WTC11 (cell line): ENCODE measurements at regions not wholly inside any gene's neighbourhood (a gene's known extent, or its start where the extent isn't known, plus 50 kb on each side); places are given as distances from the start of the nearest gene placed in this dataset.

Source experiments
- ATAC-seq: fragments of 200-7000 bp; cut with Tn5 transposase; 2 replicates; pipeline ENCODE4 v1.10.0; 2021; ENCODE audit warnings: mild to moderate bottlenecking, moderate library complexity
- CTCF ChIA-PET: fragments of 300-600 bp; sonication (Branson Sonifier 250); formaldehyde crosslinking; loops from one replicate; lab custom pipeline; 2021; ENCODE audit warnings: antibody characterized with exemption; lab: Charles Lee
- POLR2A ChIA-PET: fragments of 350-600 bp; sonication (Branson Sonifier 250); formaldehyde crosslinking; loops from one replicate; lab custom pipeline; 2021; ENCODE audit warnings: antibody characterized with exemption; lab: Charles Lee
- DNase-seq: peaks from one replicate; pipeline ENCODE4 v3.0.0; 2021; ENCODE audit warnings: low spot score
- H3K27ac Mint-ChIP-seq: 2 replicates; pipeline ENCODE4 v1.8.0; 2021; ENCODE audit warnings: mixed read lengths
- H3K27me3 Mint-ChIP-seq: 2 replicates; pipeline ENCODE4 v1.8.0; 2021; ENCODE audit warnings: low read depth, mild to moderate bottlenecking, moderate library complexity, mixed read lengths
- H3K36me3 Mint-ChIP-seq: 2 replicates; pipeline ENCODE4 v1.8.0; 2021; ENCODE audit warnings: mixed read lengths
- H3K4me1 Mint-ChIP-seq: 2 replicates; pipeline ENCODE4 v1.8.0; 2022; ENCODE audit warnings: mixed read lengths
- H3K4me3 Mint-ChIP-seq: 2 replicates; pipeline ENCODE4 v1.8.0; 2021; ENCODE audit warnings: mild to moderate bottlenecking, moderate library complexity, mixed read lengths
- H3K9me3 Mint-ChIP-seq: 2 replicates; pipeline ENCODE4 v1.8.0; 2021; ENCODE audit warnings: mixed read lengths
- CREB1 ChIP-seq: sonication (generic); formaldehyde crosslinking; IDR thresholded peaks from 2 replicates; pipeline ENCODE4 v1.8.0; 2023; ENCODE audit warnings: mild to moderate bottlenecking, missing genetic modification reagents
- E2F4 ChIP-seq: sonication (generic); formaldehyde crosslinking; IDR thresholded peaks from 2 replicates; pipeline ENCODE4 v1.8.1; 2022; ENCODE audit warnings: low read depth, mild to moderate bottlenecking, moderate library complexity, missing genetic modification reagents, borderline replicate concordance
- ESRRA ChIP-seq: sonication (generic); formaldehyde crosslinking; IDR thresholded peaks from 2 replicates; pipeline ENCODE4 v1.8.1; 2022; ENCODE audit warnings: mild to moderate bottlenecking, missing genetic modification reagents, borderline replicate concordance
- FOXJ3 ChIP-seq: sonication (generic); formaldehyde crosslinking; IDR thresholded peaks from 2 replicates; pipeline ENCODE4 v1.9.0; 2021; ENCODE audit warnings: missing genetic modification reagents, mild to moderate bottlenecking, borderline replicate concordance
- GTF2I ChIP-seq: fragments of 250-450 bp; sonication (Bioruptor Pico); conservative IDR thresholded peaks from 2 replicates; pipeline ENCODE4 v1.4.0; 2021; ENCODE audit warnings: mild to moderate bottlenecking
- HMGA2 ChIP-seq: fragments of 250-450 bp; sonication (Bioruptor Pico); IDR thresholded peaks from 2 replicates; pipeline ENCODE4 v1.4.0; 2021; ENCODE audit warnings: mild to moderate bottlenecking, moderate library complexity
- MAX ChIP-seq: sonication (generic); formaldehyde crosslinking; IDR thresholded peaks from 2 replicates; pipeline ENCODE4 v1.8.0; 2022; ENCODE audit warnings: mild to moderate bottlenecking, missing genetic modification reagents
- NFYB ChIP-seq: sonication (generic); formaldehyde crosslinking; conservative IDR thresholded peaks from 2 replicates; pipeline ENCODE4 v1.8.0; 2022; ENCODE audit warnings: low read depth, missing genetic modification reagents
- PREB ChIP-seq: sonication (generic); formaldehyde crosslinking; IDR thresholded peaks from 2 replicates; pipeline ENCODE4 v1.8.1; 2022; ENCODE audit warnings: mild to moderate bottlenecking, missing genetic modification reagents, moderate library complexity, borderline replicate concordance
- RELA ChIP-seq: sonication (generic); formaldehyde crosslinking; IDR thresholded peaks from 2 replicates; pipeline ENCODE4 v1.8.1; 2022; ENCODE audit warnings: missing genetic modification reagents, mild to moderate bottlenecking, borderline replicate concordance
- RORB ChIP-seq: fragments of 250-450 bp; sonication (Bioruptor Pico); IDR thresholded peaks from 2 replicates; pipeline ENCODE4 v1.9.0; 2021; ENCODE audit warnings: mild to moderate bottlenecking
- SOX15 ChIP-seq: fragments of 250-450 bp; sonication (Bioruptor Pico); IDR thresholded peaks from 2 replicates; pipeline ENCODE4 v1.9.0; 2021; ENCODE audit warnings: mild to moderate bottlenecking
- STAT6 ChIP-seq: sonication (generic); formaldehyde crosslinking; conservative IDR thresholded peaks from 2 replicates; pipeline ENCODE4 v1.8.1; 2023; ENCODE audit warnings: mild to moderate bottlenecking, low read depth, missing genetic modification reagents, moderate library complexity
- TEAD1 ChIP-seq: sonication (generic); formaldehyde crosslinking; IDR thresholded peaks from 2 replicates; pipeline ENCODE4 v1.8.0; 2022; ENCODE audit warnings: mild to moderate bottlenecking, missing genetic modification reagents
- USF1 ChIP-seq: sonication (generic); formaldehyde crosslinking; IDR thresholded peaks from 2 replicates; pipeline ENCODE4 v1.8.0; 2022; ENCODE audit warnings: mild to moderate bottlenecking, missing genetic modification reagents
- ZSCAN18 ChIP-seq: fragments of 250-450 bp; sonication (Bioruptor Pico); IDR thresholded peaks from 2 replicates; pipeline ENCODE4 v2.1.2; 2022; ENCODE audit warnings: mild to moderate bottlenecking, moderate library complexity
- TF ChIP-seq, protein P1 (sequence below): sonication (generic); formaldehyde crosslinking; IDR thresholded peaks from 2 replicates; pipeline ENCODE4 v1.8.1; 2023; ENCODE audit warnings: mild to moderate bottlenecking, missing genetic modification reagents, borderline replicate concordance
- TF ChIP-seq, protein P2 (sequence below): sonication (generic); formaldehyde crosslinking; IDR thresholded peaks from 2 replicates; pipeline ENCODE4 v1.8.1; 2023; ENCODE audit warnings: mild to moderate bottlenecking, missing genetic modification reagents, moderate library complexity
- TF ChIP-seq, protein P3 (sequence below): sonication (generic); formaldehyde crosslinking; IDR thresholded peaks from 2 replicates; pipeline ENCODE4 v1.8.0; 2023; ENCODE audit warnings: missing genetic modification reagents

- Mint-ChIP-seq H3K4me1 (no peaks in the 10 kb centered on the region; the same call in 1 of the 2 replicates), H3K4me3 (no peak overlapping the region), H3K27me3 (no peaks in the 10 kb centered on the region; the same call in 1 of the 2 replicates), H3K27ac (no peak overlapping the region), H3K9me3 (peaks cover 18% of the 10 kb centered on the region), H3K36me3 (peaks cover 11% of the 10 kb centered on the region)
- no peak for DNase-seq
- ChIA-PET CTCF (interaction anchor here (0.5 to 2.0 kb wide), 4 partner anchors 12 to 144 kb away, joined by 3 to 8 read pairs (median 4); no protein-coding TSS in a partner anchor), POLR2A (no interaction called here)
- TF ChIP-seq, protein P1, sequence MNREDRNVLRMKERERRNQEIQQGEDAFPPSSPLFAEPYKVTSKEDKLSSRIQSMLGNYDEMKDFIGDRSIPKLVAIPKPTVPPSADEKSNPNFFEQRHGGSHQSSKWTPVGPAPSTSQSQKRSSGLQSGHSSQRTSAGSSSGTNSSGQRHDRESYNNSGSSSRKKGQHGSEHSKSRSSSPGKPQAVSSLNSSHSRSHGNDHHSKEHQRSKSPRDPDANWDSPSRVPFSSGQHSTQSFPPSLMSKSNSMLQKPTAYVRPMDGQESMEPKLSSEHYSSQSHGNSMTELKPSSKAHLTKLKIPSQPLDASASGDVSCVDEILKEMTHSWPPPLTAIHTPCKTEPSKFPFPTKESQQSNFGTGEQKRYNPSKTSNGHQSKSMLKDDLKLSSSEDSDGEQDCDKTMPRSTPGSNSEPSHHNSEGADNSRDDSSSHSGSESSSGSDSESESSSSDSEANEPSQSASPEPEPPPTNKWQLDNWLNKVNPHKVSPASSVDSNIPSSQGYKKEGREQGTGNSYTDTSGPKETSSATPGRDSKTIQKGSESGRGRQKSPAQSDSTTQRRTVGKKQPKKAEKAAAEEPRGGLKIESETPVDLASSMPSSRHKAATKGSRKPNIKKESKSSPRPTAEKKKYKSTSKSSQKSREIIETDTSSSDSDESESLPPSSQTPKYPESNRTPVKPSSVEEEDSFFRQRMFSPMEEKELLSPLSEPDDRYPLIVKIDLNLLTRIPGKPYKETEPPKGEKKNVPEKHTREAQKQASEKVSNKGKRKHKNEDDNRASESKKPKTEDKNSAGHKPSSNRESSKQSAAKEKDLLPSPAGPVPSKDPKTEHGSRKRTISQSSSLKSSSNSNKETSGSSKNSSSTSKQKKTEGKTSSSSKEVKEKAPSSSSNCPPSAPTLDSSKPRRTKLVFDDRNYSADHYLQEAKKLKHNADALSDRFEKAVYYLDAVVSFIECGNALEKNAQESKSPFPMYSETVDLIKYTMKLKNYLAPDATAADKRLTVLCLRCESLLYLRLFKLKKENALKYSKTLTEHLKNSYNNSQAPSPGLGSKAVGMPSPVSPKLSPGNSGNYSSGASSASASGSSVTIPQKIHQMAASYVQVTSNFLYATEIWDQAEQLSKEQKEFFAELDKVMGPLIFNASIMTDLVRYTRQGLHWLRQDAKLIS (CRISPR knock-in tag), result no peak
- TF ChIP-seq USF1 (CRISPR knock-in tag) (0 out of 2 replicates have a peak, but pooled peaks have one; percentile 35), NFYB (0 out of 2 replicates have a peak, but pooled peaks have one; percentile 18)
- TF ChIP-seq, protein P2, sequence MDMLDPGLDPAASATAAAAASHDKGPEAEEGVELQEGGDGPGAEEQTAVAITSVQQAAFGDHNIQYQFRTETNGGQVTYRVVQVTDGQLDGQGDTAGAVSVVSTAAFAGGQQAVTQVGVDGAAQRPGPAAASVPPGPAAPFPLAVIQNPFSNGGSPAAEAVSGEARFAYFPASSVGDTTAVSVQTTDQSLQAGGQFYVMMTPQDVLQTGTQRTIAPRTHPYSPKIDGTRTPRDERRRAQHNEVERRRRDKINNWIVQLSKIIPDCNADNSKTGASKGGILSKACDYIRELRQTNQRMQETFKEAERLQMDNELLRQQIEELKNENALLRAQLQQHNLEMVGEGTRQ (CRISPR knock-in tag), result peak; percentile 63
- ATAC-seq, result peak; percentile 71
Observed at GRCh38 chr11:116657842-116658825, 114.7 kb downstream of the BUD13 start.

DNA sequence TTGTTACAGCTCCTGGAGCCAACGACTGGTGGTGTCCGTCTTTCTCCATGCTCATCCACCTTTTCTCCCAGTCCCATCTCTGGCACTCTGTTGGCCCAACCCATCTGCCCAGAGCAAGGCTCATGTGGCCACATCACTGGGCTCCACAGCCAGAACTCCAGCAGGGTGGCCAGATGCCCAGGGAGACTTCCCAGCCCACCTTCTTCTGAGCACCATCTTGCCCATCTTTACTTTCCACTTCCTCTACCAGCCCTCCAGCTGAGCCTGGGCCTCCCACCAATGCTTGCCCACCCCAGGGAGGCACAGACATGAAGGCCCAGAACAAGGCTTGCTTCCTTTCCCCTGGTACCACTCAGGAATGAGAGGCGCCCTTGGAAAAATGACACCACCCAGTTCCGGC, 116.8 kb downstream of the BUD13 start:
- H3K4me1 Mint-ChIP-seq, result peaks cover 17% of the 10 kb centered on the region
- ATAC-seq, result no peak
- H3K4me3 Mint-ChIP-seq, result no peak overlapping the region
- no peak overlapping the region for H3K27ac Mint-ChIP-seq
- peaks cover 18% of the 10 kb centered on the region for H3K9me3 Mint-ChIP-seq
- POLR2A ChIA-PET, result no interaction called here
- no peak for DNase-seq
- peaks cover 11% of the 10 kb centered on the region for H3K36me3 Mint-ChIP-seq
- no peaks in the 10 kb centered on the region for H3K27me3 Mint-ChIP-seq
- CTCF ChIA-PET, result no interaction called here
- TF ChIP-seq SOX15 (CRISPR knock-in tag), result no peak
- no peak for TF ChIP-seq TEAD1 (CRISPR knock-in tag)
- no peak for TF ChIP-seq RORB
- TF ChIP-seq ESRRA (CRISPR knock-in tag), result no peak
- no peak for TF ChIP-seq NFYB
- no peak for TF ChIP-seq ZSCAN18 (CRISPR knock-in tag)
- TF ChIP-seq E2F4 (CRISPR knock-in tag), result no peak
- TF ChIP-seq FOXJ3 (CRISPR knock-in tag), result no peak
- TF ChIP-seq, protein P3, sequence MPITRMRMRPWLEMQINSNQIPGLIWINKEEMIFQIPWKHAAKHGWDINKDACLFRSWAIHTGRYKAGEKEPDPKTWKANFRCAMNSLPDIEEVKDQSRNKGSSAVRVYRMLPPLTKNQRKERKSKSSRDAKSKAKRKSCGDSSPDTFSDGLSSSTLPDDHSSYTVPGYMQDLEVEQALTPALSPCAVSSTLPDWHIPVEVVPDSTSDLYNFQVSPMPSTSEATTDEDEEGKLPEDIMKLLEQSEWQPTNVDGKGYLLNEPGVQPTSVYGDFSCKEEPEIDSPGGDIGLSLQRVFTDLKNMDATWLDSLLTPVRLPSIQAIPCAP (CRISPR knock-in tag), result no peak
- TF ChIP-seq MAX, result no peak
- TF ChIP-seq STAT6, result no peak
- TF ChIP-seq HMGA2 (CRISPR knock-in tag), result no peak
- no peak for TF ChIP-seq CREB1 (CRISPR knock-in tag)
- no peak for TF ChIP-seq PREB (CRISPR knock-in tag)
- TF ChIP-seq RELA, result no peak
- no peak for TF ChIP-seq GTF2I
